ENCODE measurements at regions not wholly inside any gene's neighbourhood (a gene's known extent, or its start where the extent isn't known, plus 50 kb on each side); places are given as distances from the start of the nearest gene placed in this dataset.

DNA sequence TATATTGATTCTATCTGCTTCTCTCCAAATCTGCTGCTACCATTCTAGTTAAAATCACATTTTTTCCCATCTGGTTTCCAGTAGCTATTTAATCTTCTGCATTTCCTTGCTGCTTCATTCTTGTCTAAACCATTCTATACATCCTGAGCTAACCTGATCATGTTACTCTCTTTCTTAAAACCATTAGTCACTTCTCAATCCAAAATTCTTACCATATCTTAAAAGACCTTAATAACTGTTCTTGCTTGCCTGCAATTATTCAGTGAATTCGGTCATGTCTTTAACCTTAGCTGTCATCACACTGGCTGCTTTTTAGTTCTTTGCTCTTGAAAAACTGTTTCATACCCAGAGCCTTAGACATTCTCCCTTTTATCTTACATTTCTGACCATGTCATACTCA, 56.4 kb upstream of the PZP start:
- H3K9me2 ChIP-seq (ENCODE audit: low read depth, low read length) = no peaks in the 10 kb centered on the region
- no peak overlapping the region for H3K9ac ChIP-seq (ENCODE audit: low read length)
- no peaks in the 10 kb centered on the region for H4K20me1 ChIP-seq (ENCODE audit: insufficient read depth, low read length)
- no peak overlapping the region for H2AFZ ChIP-seq (ENCODE audit: low read length)
- no peak overlapping the region for H3K4me3 ChIP-seq (ENCODE audit: low read depth, low read length, poor library complexity, severe bottlenecking)
- no peaks in the 10 kb centered on the region for H3F3A ChIP-seq (ENCODE audit: insufficient read depth, low read length)
- TF ChIP-seq CTCF (IDR thresholded peaks at IDR 0.05; ENCODE audit: low read length) = no peak
- TF ChIP-seq EZH2 (IDR thresholded peaks at IDR 0.05; ENCODE audit: borderline replicate concordance, low read length) = no peak
- H3K4me2 ChIP-seq (ENCODE audit: low read length) = no peak overlapping the region
- H3K79me2 ChIP-seq (ENCODE audit: insufficient read depth, low read length) = no peaks in the 10 kb centered on the region
- H3K27ac ChIP-seq (ENCODE audit: low read depth, low read length, poor library complexity, severe bottlenecking) = no peak overlapping the region
- H3K27me3 ChIP-seq (ENCODE audit: insufficient read depth, low read length) = no peaks in the 10 kb centered on the region
- no peaks in the 10 kb centered on the region for H3K4me1 ChIP-seq (ENCODE audit: insufficient read depth, low read length, severe bottlenecking)
- no peaks in the 10 kb centered on the region for H3K36me3 ChIP-seq (ENCODE audit: insufficient read depth, low read length)
- no peaks in the 10 kb centered on the region for H3K9me3 ChIP-seq (ENCODE audit: low read length)

DNA sequence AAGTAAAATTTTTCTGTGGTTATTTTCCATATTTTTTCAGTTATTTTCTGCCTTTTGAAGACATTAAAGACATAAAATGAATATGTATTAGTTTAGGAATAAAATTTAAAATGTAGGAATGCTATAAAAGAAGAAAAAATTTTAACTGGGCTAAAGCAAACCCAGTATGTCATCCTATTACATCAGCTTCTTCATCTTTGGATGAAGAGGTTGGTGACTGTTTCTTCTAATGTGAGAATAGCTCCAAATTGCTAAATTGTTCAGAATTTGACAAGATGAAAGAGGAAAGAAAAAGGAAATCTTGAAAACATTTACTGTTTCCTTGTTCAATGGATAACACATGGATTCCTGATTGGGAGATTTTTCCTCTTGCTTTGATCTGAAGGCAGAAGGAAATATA, 52.7 kb upstream of the PZP start:
- H3K9me3 ChIP-seq (ENCODE audit: low read length) = no peaks in the 10 kb centered on the region
- H3K27ac ChIP-seq (ENCODE audit: low read depth, low read length, poor library complexity, severe bottlenecking) = no peak overlapping the region
- no peaks in the 10 kb centered on the region for H3K36me3 ChIP-seq (ENCODE audit: insufficient read depth, low read length)
- H3K4me1 ChIP-seq (ENCODE audit: insufficient read depth, low read length, severe bottlenecking) = no peaks in the 10 kb centered on the region
- H3F3A ChIP-seq (ENCODE audit: insufficient read depth, low read length) = no peaks in the 10 kb centered on the region
- H2AFZ ChIP-seq (ENCODE audit: low read length) = no peak overlapping the region
- H3K4me3 ChIP-seq (ENCODE audit: low read depth, low read length, poor library complexity, severe bottlenecking) = no peak overlapping the region
- no peak overlapping the region for H3K4me2 ChIP-seq (ENCODE audit: low read length)
- H3K27me3 ChIP-seq (ENCODE audit: insufficient read depth, low read length) = no peaks in the 10 kb centered on the region
- H4K20me1 ChIP-seq (ENCODE audit: insufficient read depth, low read length) = no peaks in the 10 kb centered on the region
- H3K9ac ChIP-seq (ENCODE audit: low read length) = no peak overlapping the region
- TF ChIP-seq EZH2 (IDR thresholded peaks at IDR 0.05; ENCODE audit: borderline replicate concordance, low read length) (no peak), CTCF (IDR thresholded peaks at IDR 0.05; ENCODE audit: low read length) (no peak)
- no peaks in the 10 kb centered on the region for H3K79me2 ChIP-seq (ENCODE audit: insufficient read depth, low read length)
- no peaks in the 10 kb centered on the region for H3K9me2 ChIP-seq (ENCODE audit: low read depth, low read length)

DNA sequence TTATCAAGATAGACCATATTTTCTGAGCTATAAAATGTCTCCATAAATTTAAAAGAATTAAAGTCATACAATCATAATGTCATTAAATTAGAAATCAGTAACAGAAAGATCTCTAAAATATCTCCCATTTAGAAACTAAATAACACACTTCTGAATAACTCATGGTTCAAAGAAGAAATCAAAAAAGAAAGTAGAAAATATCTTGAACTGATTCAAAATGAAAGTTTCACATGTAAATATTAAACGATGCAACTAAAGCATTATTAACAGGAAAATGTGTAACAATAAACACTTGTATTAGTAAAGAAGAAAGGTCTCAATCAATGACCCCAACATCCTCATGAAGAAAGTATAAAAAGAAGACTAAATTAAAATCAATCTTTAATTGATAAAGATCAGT, 50.5 kb upstream of the PZP start:
- Histone ChIP-seq H3K4me1 (ENCODE audit: insufficient read depth, low read length, severe bottlenecking) (no peaks in the 10 kb centered on the region), H3K9me3 (ENCODE audit: low read length) (no peaks in the 10 kb centered on the region), H3K36me3 (ENCODE audit: insufficient read depth, low read length) (no peaks in the 10 kb centered on the region), H3K9ac (ENCODE audit: low read length) (no peak overlapping the region), H3K27ac (ENCODE audit: low read depth, low read length, poor library complexity, severe bottlenecking) (no peak overlapping the region), H3K4me2 (ENCODE audit: low read length) (no peak overlapping the region), H3F3A (ENCODE audit: insufficient read depth, low read length) (no peaks in the 10 kb centered on the region), H3K79me2 (ENCODE audit: insufficient read depth, low read length) (no peaks in the 10 kb centered on the region), H3K27me3 (ENCODE audit: insufficient read depth, low read length) (no peaks in the 10 kb centered on the region), H3K9me2 (ENCODE audit: low read depth, low read length) (no peaks in the 10 kb centered on the region), H4K20me1 (ENCODE audit: insufficient read depth, low read length) (no peaks in the 10 kb centered on the region), H2AFZ (ENCODE audit: low read length) (no peak overlapping the region), H3K4me3 (ENCODE audit: low read depth, low read length, poor library complexity, severe bottlenecking) (no peak overlapping the region)
- TF ChIP-seq EZH2 (IDR thresholded peaks at IDR 0.05; ENCODE audit: borderline replicate concordance, low read length) (no peak), CTCF (IDR thresholded peaks at IDR 0.05; ENCODE audit: low read length) (no peak)
